Chondrocyte (in vitro differentiated cells): ENCODE measurements at regions not wholly inside any gene's neighbourhood (a gene's known extent, or its start where the extent isn't known, plus 50 kb on each side); places are given as distances from the start of the nearest gene placed in this dataset.

Experiments
- DNase-seq: peaks from one replicate; pipeline ENCODE4 v3.0.0; 2021; ENCODE audit warnings: mixed read lengths, low spot score
- H3K27ac Mint-ChIP-seq: one replicate; pipeline ENCODE4 v1.8.0; 2021; ENCODE audit warnings: mild to moderate bottlenecking, moderate library complexity, mixed read lengths; ENCODE audit not compliant: unreplicated experiment
- H3K27me3 Mint-ChIP-seq: 2 replicates; pipeline ENCODE4 v1.8.0; 2021; ENCODE audit warnings: low read depth, mixed read lengths
- H3K36me3 Mint-ChIP-seq: 2 replicates; pipeline ENCODE4 v1.8.0; 2021; ENCODE audit warnings: low read depth, mixed read lengths
- H3K4me1 Mint-ChIP-seq: 2 replicates; pipeline ENCODE4 v1.8.0; 2021; ENCODE audit warnings: low read depth, mild to moderate bottlenecking, mixed read lengths
- H3K4me3 Mint-ChIP-seq: one replicate; pipeline ENCODE4 v1.8.0; 2021; ENCODE audit warnings: mild to moderate bottlenecking, moderate library complexity, mixed read lengths; ENCODE audit not compliant: unreplicated experiment
- H3K9me3 Mint-ChIP-seq: 2 replicates; pipeline ENCODE4 v1.8.0; 2021; ENCODE audit warnings: low read depth, mixed read lengths
- TF ChIP-seq, protein P1 (sequence below): fragments of 200-600 bp; sonication (generic); IDR thresholded peaks from 2 replicates; pipeline ENCODE4 v1.5.0; 2021; ENCODE audit warnings: antibody characterized with exemption, mild to moderate bottlenecking, moderate library complexity

GRCh38 chr10:55001422-55001821 lies 200.4 kb upstream of the PCDH15 start:
- DNase-seq, result peak; percentile 63
- no peak overlapping the region for H3K4me3 Mint-ChIP-seq
- peaks cover 3% of the 10 kb centered on the region for H3K36me3 Mint-ChIP-seq
- H3K9me3 Mint-ChIP-seq, result peaks cover 9% of the 10 kb centered on the region
- no peaks in the 10 kb centered on the region for H3K27me3 Mint-ChIP-seq
- TF ChIP-seq, protein P1, sequence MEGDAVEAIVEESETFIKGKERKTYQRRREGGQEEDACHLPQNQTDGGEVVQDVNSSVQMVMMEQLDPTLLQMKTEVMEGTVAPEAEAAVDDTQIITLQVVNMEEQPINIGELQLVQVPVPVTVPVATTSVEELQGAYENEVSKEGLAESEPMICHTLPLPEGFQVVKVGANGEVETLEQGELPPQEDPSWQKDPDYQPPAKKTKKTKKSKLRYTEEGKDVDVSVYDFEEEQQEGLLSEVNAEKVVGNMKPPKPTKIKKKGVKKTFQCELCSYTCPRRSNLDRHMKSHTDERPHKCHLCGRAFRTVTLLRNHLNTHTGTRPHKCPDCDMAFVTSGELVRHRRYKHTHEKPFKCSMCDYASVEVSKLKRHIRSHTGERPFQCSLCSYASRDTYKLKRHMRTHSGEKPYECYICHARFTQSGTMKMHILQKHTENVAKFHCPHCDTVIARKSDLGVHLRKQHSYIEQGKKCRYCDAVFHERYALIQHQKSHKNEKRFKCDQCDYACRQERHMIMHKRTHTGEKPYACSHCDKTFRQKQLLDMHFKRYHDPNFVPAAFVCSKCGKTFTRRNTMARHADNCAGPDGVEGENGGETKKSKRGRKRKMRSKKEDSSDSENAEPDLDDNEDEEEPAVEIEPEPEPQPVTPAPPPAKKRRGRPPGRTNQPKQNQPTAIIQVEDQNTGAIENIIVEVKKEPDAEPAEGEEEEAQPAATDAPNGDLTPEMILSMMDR, result no peak
- H3K27ac Mint-ChIP-seq, result no peak overlapping the region
- H3K4me1 Mint-ChIP-seq, result peaks cover 4% of the 10 kb centered on the region

- no peak for DNase-seq
- TF ChIP-seq, protein P1, result no peak
- H3K27me3 Mint-ChIP-seq, result no peaks in the 10 kb centered on the region
- H3K9me3 Mint-ChIP-seq, result peaks cover 5% of the 10 kb centered on the region
- no peaks in the 10 kb centered on the region for H3K4me1 Mint-ChIP-seq
- H3K27ac Mint-ChIP-seq, result no peak overlapping the region
- H3K36me3 Mint-ChIP-seq, result no peaks in the 10 kb centered on the region
- no peak overlapping the region for H3K4me3 Mint-ChIP-seq
Observed at GRCh38 chr10:54993148-54993547, 192.1 kb upstream of the PCDH15 start.

- Mint-ChIP-seq H3K27me3 (peaks cover 3% of the 10 kb centered on the region), H3K36me3 (no peaks in the 10 kb centered on the region), H3K27ac (no peak overlapping the region), H3K9me3 (peaks cover 5% of the 10 kb centered on the region), H3K4me1 (no peaks in the 10 kb centered on the region), H3K4me3 (no peak overlapping the region)
- TF ChIP-seq, protein P1, result peak; percentile 74
- no peak for DNase-seq
Observed at GRCh38 chr10:54985732-54986131, 184.7 kb upstream of the PCDH15 start.

DNA sequence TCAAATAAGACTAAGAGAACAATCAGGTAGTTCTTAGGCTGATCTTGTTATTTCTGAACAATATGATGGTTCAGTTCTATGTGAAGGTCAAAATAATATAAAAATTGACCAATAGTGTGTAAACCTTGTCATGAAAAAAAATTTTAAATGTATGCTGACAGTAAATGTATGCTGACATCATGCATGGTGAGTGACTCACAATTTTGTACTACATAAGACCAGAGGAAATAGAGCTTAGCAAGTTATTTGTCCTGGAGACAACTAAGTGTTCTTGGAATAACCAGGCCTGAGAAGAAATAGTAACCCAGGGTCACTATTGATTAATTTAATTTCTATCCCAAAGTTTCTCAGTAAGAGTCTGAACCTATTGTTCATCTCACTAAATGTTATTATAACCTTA lies 182.2 kb upstream of the PCDH15 start:
- no peak for DNase-seq
- no peak overlapping the region for H3K4me3 Mint-ChIP-seq
- peaks cover 3% of the 10 kb centered on the region for H3K27me3 Mint-ChIP-seq
- no peak overlapping the region for H3K27ac Mint-ChIP-seq
- TF ChIP-seq, protein P1, result no peak
- no peaks in the 10 kb centered on the region for H3K9me3 Mint-ChIP-seq
- H3K36me3 Mint-ChIP-seq, result no peaks in the 10 kb centered on the region
- H3K4me1 Mint-ChIP-seq, result no peaks in the 10 kb centered on the region

DNA sequence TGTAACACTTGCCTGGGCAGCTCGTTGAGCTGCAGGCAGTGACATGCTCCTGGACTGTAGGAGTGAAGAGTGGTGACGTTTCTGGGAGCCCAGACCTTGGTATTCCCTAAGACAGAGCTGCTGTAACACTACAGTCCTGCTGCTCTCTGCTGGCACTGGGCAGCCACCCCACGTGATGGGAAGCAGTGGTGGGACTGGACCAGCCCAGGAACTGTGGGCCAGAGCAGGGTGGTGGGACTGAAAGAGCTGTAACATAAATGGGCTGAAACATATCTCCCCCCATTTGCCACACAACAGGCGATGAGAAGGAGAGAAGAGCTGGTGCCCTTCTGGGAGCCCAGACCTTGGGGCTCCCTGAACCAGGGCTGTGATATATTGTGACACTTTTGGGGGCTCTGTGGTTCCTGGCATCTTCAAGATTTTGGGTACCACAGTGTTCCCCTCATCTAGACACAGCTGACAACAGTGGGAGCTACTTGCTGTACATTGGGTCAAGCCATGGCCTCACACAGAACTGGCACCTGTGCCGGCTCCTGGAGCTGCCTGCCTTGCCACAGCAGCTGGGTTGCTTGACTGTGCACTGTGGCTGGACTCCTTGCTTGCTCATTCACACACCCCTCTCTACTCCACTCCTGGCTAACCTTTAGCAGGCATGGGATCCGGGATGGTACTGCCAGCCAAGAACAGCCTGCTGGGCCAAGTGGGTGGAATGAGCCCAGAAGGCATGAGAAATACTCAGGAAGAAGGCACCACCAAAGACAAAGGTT lies 161.3 kb upstream of the PCDH15 start:
- Mint-ChIP-seq H3K36me3 (no peaks in the 10 kb centered on the region), H3K9me3 (no peaks in the 10 kb centered on the region), H3K27ac (no peak overlapping the region), H3K27me3 (no peaks in the 10 kb centered on the region), H3K4me1 (peaks cover 3% of the 10 kb centered on the region), H3K4me3 (no peak overlapping the region)
- peak; percentile 79 for DNase-seq
- TF ChIP-seq, protein P1, result no peak
